GM18502 (cell line): ENCODE measurements at regions not wholly inside any gene's neighbourhood (a gene's known extent, or its start where the extent isn't known, plus 50 kb on each side); places are given as distances from the start of the nearest gene placed in this dataset.
"Not testable (repeated sequence)": the region's sequence is repeated elsewhere in the genome, so short reads cannot be mapped to it uniquely, and the experiment has no call there.

Experiments
- ATAC-seq: cut with Tn5 transposase; IDR thresholded peaks from one replicate; pipeline ENCODE4 v1.9.1; 2021; ENCODE audit warnings: mild to moderate bottlenecking; ENCODE audit not compliant: unreplicated experiment, poor library complexity

GRCh38 chr10:29734962-29735627, 100.3 kb upstream of the SVIL start:
- peak; percentile 68 for ATAC-seq

DNA sequence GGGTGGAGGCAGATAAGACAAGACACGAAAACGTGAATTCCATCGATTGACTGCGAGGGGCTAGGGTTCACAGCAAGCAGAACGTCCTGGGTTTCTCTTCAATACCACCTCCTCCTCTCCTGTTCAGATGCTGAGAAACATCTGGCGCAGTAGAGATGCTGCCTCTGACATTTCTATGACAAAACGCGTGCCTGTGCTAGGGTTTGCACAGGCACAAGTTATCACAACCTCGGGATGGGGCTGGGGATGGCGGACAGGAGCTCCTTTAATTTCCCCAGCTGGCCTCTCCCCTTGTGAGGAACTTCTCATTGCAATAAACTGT, 99.8 kb upstream of the SVIL start:
- ATAC-seq: no peak

- ATAC-seq: no peak
These were observed 98.6 kb upstream of the SVIL start for GRCh38 chr10:29733323-29733722.

- no peak for ATAC-seq
These were observed 98.1 kb upstream of the SVIL start for GRCh38 chr10:29732918-29733317.

- ATAC-seq: no peak
These were observed 97.0 kb upstream of the SVIL start for GRCh38 chr10:29731760-29732159.

DNA sequence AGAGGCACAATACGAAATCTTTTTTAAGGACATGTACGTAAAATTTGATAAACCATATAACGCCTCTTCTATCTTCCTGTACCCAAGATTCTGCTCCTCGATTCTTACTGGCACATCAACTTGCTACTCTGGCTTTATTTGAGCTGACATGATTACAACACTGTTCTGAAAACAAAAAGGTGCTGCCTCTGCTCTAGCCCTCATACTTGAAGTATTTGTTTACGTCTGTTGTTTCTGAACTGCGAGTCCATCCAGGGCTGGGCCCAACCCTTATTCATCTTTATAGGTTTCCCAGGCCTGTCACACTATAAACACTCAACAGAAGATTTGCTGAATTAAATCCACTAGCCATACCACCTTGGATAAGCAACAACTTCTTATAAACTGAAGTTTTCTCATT, 96.2 kb upstream of the SVIL start:
- ATAC-seq: no peak

- no peak for ATAC-seq
These were observed 95.7 kb upstream of the SVIL start for GRCh38 chr10:29730458-29730857.

DNA sequence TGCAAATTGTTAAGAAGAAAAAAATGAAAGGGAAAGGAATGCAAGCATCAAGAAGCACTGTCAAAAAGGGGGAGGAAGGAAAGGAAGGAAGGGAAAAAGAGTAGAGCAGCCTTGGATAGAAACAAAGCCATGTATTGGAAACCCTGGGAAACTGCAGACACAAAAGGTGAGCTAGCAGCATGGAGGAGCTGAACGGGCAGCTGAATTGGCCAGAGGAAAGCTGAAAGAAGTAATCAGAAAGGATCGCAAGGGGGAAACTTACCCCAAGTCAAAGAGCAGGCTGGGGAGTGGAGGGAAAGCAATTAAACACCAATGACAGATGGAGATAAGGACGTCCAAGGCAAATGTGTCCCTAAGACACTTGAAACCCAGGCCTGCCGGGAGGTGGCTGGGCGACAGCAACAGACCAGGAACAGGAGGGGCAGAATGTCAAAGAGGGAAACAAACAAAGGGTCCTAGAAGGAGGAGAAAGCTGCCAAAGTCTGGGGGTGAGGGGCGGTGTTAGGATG, 93.8 kb upstream of the SVIL start:
- no peak for ATAC-seq

DNA sequence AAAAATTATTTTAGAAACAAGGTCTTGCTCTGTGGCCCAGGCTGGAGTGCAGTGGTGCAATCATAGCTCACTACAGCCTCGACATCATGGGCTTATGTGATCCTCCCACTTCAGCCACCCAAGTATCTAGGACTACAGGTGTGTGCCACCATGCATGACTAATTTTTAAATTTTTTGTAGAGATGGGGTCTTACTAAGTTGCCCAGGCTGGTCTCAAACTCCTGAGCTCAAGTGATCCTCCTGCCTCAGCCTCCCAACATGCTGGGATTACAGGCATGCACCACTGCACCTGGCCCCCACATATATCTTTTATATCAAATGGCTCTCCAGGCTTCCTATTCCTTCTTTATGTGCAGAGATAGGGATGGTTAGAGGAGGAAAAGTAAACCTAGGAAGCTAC, 91.2 kb upstream of the SVIL start:
- ATAC-seq: not testable (repeated sequence)

DNA sequence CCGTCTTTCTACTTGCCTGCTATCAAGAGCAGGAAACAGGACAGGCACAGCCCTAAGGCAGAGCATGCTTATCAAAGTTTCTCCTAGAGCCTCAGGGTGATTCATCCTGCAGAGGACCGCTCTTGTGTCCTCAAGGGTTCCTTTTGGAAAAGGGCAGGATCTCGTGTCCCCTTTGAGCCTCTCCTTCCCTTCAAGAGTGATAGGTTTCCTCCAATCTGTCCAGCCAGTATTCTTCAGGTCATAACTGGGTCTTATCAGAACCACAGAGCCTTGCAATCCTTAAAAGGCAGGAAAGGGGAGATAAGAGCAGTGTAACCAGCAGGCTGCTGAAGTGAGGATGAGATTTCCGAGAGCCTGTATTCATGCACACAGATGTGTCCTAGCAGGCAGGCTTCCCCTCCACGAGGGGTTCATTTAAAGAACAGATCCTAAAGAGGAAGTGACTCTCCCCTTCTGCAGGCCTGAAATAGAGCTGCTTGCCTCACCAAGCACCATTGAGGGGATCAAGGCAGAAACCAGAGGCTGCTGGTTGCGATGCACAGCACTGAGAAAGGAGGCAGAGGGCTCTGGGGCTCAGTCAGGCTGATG, 90.5 kb upstream of the SVIL start:
- no peak for ATAC-seq

GRCh38 chr10:29723726-29724125, 89.0 kb upstream of the SVIL start:
- no peak for ATAC-seq

DNA sequence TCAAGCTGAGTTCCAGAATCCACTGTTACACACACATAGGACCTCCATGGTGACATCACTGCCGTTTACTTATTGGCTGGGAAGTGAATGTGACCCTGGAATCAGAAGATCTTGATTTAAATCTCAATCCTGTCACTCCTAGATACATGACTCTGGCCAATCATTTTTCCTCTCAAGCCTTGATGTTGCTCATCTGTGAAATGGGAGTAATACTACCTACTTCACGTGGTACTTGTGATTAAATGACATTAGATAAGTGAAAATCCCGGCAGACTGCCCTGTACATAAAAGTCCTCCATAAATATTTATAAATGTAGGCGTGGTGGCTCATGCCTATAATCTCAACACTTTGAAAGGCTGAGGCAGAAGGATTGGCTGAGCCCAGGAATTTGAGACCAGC, 88.0 kb upstream of the SVIL start:
- no peak for ATAC-seq

DNA sequence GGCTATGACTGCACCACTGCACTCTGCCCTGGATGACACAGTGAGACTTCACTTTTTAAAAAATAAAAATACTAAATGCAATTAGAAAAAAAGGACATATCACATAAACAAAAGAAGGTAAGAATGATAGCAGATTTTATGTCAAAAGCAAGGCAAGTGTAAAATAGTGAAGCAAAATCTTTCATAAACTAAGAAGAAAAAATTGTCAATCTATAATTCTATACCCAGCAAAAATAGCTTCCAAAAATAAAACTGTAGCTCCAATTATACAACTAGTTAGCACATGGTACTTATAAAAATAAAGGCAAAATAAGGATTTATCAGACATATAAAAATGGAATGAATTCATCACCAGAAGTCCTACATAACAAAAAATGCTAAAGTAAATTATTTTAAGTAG, 85.4 kb upstream of the SVIL start:
- ATAC-seq: no peak

GRCh38 chr10:29719281-29719675, 84.5 kb upstream of the SVIL start:
- ATAC-seq: no peak

DNA sequence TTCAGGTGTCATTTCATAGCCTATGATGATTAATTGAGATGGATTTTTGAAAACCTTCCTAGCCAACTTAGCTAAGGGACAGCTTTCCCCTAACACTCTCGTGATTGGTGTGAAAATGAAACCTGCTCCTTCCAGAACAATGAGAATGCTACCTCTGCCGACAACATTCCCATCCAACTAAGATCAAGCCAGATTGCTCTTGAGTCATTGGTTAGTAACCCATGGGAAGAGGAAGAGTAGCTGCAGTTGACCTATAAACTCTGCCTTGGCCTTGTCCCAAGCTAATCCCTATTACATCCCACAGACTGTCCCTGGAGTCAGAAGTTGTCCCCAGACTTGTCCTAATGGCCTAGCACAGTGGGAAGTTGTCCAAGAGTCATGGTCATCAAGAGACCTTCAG, 80.5 kb upstream of the SVIL start:
- ATAC-seq: no peak

GRCh38 chr10:29714096-29714874, 79.5 kb upstream of the SVIL start:
- ATAC-seq: no peak

GRCh38 chr10:29713450-29713849, 78.7 kb upstream of the SVIL start:
- ATAC-seq: no peak

DNA sequence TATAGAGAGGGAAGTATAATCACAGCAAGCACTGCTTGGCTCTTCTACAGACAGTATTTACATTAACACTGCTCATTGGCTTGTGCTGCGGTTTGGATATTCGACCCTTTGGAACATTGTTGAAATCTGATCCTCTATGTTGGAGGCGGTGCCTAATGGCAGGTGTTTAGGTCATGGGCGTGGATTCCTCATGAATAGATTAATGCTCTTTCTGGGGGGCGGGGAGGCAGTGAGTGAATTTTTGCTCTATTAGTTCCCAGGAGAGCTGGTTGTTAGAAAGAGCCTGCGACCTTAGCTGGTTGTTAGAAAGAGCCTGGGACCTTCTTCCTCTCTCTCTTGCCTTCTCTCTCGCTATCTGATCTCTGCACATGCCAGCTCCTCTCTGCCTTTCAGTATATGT, 77.3 kb upstream of the SVIL start:
- ATAC-seq: no peak

DNA sequence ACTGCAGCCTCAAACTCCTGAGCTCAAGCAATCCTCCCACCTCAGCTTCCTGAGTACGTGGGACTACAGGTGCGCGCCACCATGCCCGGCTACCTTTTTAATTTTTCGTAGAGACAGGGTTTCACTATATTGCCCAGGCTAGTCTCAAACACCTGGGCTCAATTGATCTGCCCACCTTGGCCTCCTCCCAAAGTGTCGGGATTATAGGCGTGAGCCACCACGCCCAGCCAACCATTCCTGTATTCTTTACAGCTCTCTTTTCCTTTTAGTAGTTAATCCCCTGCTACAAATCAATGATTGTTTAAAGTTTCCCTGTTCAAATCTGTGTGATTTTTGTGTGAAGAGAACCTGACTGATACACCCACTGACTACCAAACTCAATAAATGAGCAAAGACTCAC, 75.4 kb upstream of the SVIL start:
- ATAC-seq: no peak

- ATAC-seq: no peak
These were observed 74.8 kb upstream of the SVIL start for GRCh38 chr10:29709484-29710002.

DNA sequence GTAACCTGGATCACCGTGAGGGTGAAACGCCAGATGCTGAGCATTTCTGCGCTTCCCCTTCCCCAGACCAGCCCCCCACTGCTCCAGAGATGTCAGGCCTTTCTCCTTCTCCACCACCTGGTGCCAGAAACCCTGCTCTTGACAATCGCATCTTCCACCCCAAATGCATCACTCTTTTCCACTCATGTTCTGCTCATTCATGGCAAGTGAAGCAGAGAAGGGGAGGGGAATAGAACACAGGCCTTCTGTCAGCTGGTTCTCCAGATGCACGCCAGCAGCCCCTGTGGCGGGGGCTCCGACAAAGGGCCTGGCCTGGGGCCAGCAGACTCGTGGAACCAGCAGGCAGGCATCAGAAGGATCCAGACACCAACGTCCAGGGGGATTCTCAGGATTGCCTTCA, 68.5 kb upstream of the SVIL start:
- ATAC-seq: no peak
